HepG2 (cell line): ENCODE measurements at regions not wholly inside any gene's neighbourhood (a gene's known extent, or its start where the extent isn't known, plus 50 kb on each side); places are given as distances from the start of the nearest gene placed in this dataset.

Experiments
- ATAC-seq: fragments of 200-7000 bp; cut with Tn5 transposase; 3 replicates; pipeline ENCODE4 v1.9.1; 2020; ENCODE audit warnings: mild to moderate bottlenecking, moderate library complexity
- BruUV-seq: library from RNA; stranded (reverse); fragments of 400-500 nt; replicated peaks from 2 replicates; lab custom pipeline; 2021; lab: Mats Ljungman, UMichigan
- CTCF ChIA-PET: fragments of 300-600 bp; formaldehyde crosslinking; extraction: SDS; loops from one replicate; lab custom pipeline; 2021; ENCODE audit warnings: low total read pairs, inconsistent platforms, low intra/inter-chr PET ratio; lab: Yijun Ruan, JAX
- POLR2A ChIA-PET: fragments of 350-600 bp; sonication (Branson Sonifier 250); formaldehyde crosslinking; loops from one replicate; lab custom pipeline; 2020; ENCODE audit warnings: antibody characterized with exemption, inconsistent platforms; lab: Yijun Ruan, JAX
- DNase-seq: peaks from one replicate; pipeline ENCODE4 v3.0.0-alpha.2; 2015; ENCODE audit warnings: low spot score
- FAIRE-seq: peaks from 3 replicates; lab custom pipeline; 2011; peaks lifted over from hg19 to GRCh38; lab: Jason Lieb, UNC
- H2AFZ ChIP-seq: one replicate; pipeline ENCODE4 v1.6.1; 2011; ENCODE audit warnings: low read length, inconsistent platforms
- H3K27ac ChIP-seq: fragments of 300-600 bp; 3 replicates; pipeline ENCODE4 v1.8.0; 2011; ENCODE audit warnings: mixed run types, mild to moderate bottlenecking, mixed read lengths, low read length, inconsistent platforms; ENCODE audit not compliant: insufficient read depth; ENCODE audit errors: extremely low read length
- H3K27me3 ChIP-seq, 2 experiments: fragments of 200-600 bp in 1 of 2; 2 replicates in 1 of 2; 3 replicates in 1 of 2; pipeline versions ENCODE4 v1.6.0 to v1.8.0; 2011; ENCODE audit warnings: low read length in 2 of 2, mild to moderate bottlenecking in 2 of 2, moderate library complexity in 2 of 2, inconsistent platforms in 1 of 2; ENCODE audit not compliant: insufficient read depth in 2 of 2, control insufficient read depth in 1 of 2
- H3K36me3 ChIP-seq, 2 experiments: fragments of 200-600 bp in 1 of 2; replicated peaks in 1 of 2; 2 replicates in 1 of 2; 3 replicates in 1 of 2; pipeline versions ENCODE4 v1.5.1 to v1.8.0; 2011; ENCODE audit warnings: low read length in 2 of 2, inconsistent platforms in 1 of 2; ENCODE audit not compliant: insufficient read depth in 2 of 2, control insufficient read depth in 1 of 2
- H3K4me1 ChIP-seq: 2 replicates; pipeline ENCODE4 v1.5.1; 2012; ENCODE audit warnings: low read length, inconsistent platforms; ENCODE audit not compliant: insufficient read depth
- H3K4me2 ChIP-seq: 2 replicates; pipeline ENCODE4 v1.6.0; 2011; ENCODE audit warnings: low read depth, low read length, inconsistent platforms
- H3K4me3 ChIP-seq, 3 experiments: fragments of 200-600 bp in 1 of 3; sonication (generic), shearing (Covaris generic) in 1 of 3; replicated peaks in 1 of 3; 2 replicates each; pipeline ENCODE4 v1.5.1; 2011 to 2016; ENCODE audit warnings: low read length in 3 of 3, inconsistent platforms in 2 of 3, low read depth in 2 of 3, mild to moderate bottlenecking in 2 of 3, control low read depth in 1 of 3, mixed read lengths in 1 of 3; ENCODE audit not compliant: insufficient read depth in 1 of 3
- H3K79me2 ChIP-seq: one replicate; pipeline ENCODE4 v1.6.1; 2011; ENCODE audit warnings: low read length, inconsistent platforms; ENCODE audit not compliant: insufficient read depth
- H3K9ac ChIP-seq: 2 replicates; pipeline ENCODE4 v1.6.0; 2011; ENCODE audit warnings: mild to moderate bottlenecking, low read depth, low read length, inconsistent platforms; ENCODE audit not compliant: insufficient read depth
- H3K9me3 ChIP-seq: 2 replicates; pipeline ENCODE4 v1.5.1; 2012; ENCODE audit warnings: mild to moderate bottlenecking, low read length
- H4K20me1 ChIP-seq: 2 replicates; pipeline ENCODE4 v1.6.0; 2011; ENCODE audit warnings: inconsistent platforms, mild to moderate bottlenecking, low read length, moderate library complexity; ENCODE audit not compliant: insufficient read depth
- CC2D1A ChIP-seq: sonication (generic); formaldehyde crosslinking; IDR thresholded peaks from 2 replicates; pipeline ENCODE4 v1.8.1; 2023; ENCODE audit warnings: mild to moderate bottlenecking, missing genetic modification reagents
- E2F2 ChIP-seq: sonication (generic); formaldehyde crosslinking; IDR thresholded peaks from 2 replicates; pipeline ENCODE4 v1.4.0; 2020; ENCODE audit warnings: missing genetic modification reagents, borderline replicate concordance
- FOXA1 ChIP-seq, 2 experiments: fragments of 450-650 bp in 1 of 2; sonication (generic) in 1 of 2; formaldehyde crosslinking in 1 of 2; IDR thresholded peaks; 2 replicates each; pipeline versions ENCODE4 v1.4.0 to v1.6.1; 2016 to 2020; ENCODE audit warnings: missing genetic modification reagents in 1 of 2
- FOXA3 ChIP-seq: IDR thresholded peaks from 2 replicates; pipeline ENCODE4 v1.6.1; 2016; ENCODE audit warnings: missing genetic modification reagents, missing compliant biosample characterization
- GATAD1 ChIP-seq: IDR thresholded peaks from 2 replicates; pipeline ENCODE4 v1.6.1; 2016; ENCODE audit warnings: missing genetic modification reagents, missing compliant biosample characterization
- HDAC1 ChIP-seq: sonication (generic); formaldehyde crosslinking; IDR thresholded peaks from 2 replicates; pipeline ENCODE4 v1.5.1; 2020; ENCODE audit warnings: mild to moderate bottlenecking, missing genetic modification reagents
- HOXA7 ChIP-seq: sonication (generic); formaldehyde crosslinking; IDR thresholded peaks from 2 replicates; pipeline ENCODE4 v1.8.1; 2022; ENCODE audit warnings: mild to moderate bottlenecking, missing genetic modification reagents, moderate library complexity
- MLX ChIP-seq: IDR thresholded peaks from 2 replicates; pipeline ENCODE4 v1.6.1; 2016
- NR2F1 ChIP-seq, 2 experiments: fragments of 450-650 bp in 1 of 2; formaldehyde crosslinking in 1 of 2; IDR thresholded peaks; 2 replicates each; pipeline versions ENCODE4 v1.5.0 to v1.6.1; 2016 to 2020; ENCODE audit warnings: mild to moderate bottlenecking in 1 of 2, missing compliant biosample characterization in 1 of 2, missing genetic modification reagents in 1 of 2, moderate library complexity in 1 of 2
- RARA ChIP-seq: IDR thresholded peaks from 2 replicates; pipeline ENCODE4 v1.6.1; 2016; ENCODE audit warnings: missing genetic modification reagents, missing compliant biosample characterization
- REXO4 ChIP-seq: sonication (generic); formaldehyde crosslinking; IDR thresholded peaks from 2 replicates; pipeline ENCODE4 v1.8.0; 2022; ENCODE audit warnings: missing genetic modification reagents, mild to moderate bottlenecking, borderline replicate concordance
- SOX13 ChIP-seq, 3 experiments: fragments of 450-650 bp in 1 of 3; sonication (generic) in 1 of 3; formaldehyde crosslinking in 1 of 3; IDR thresholded peaks in 2 of 3; conservative IDR thresholded peaks in 1 of 3; 2 replicates each; pipeline versions ENCODE4 v1.5.0 to v1.6.1; 2016 to 2020; ENCODE audit warnings: antibody characterized with exemption in 1 of 3, mild to moderate bottlenecking in 1 of 3, missing compliant biosample characterization in 1 of 3, missing genetic modification reagents in 1 of 3, moderate library complexity in 1 of 3
- SOX6 ChIP-seq, 2 experiments: fragments of 450-650 bp in 1 of 2; sonication (generic) in 1 of 2; formaldehyde crosslinking in 1 of 2; IDR thresholded peaks; 2 replicates each; pipeline versions ENCODE4 v1.4.0 to v1.6.1; 2017 to 2020; ENCODE audit warnings: antibody characterized with exemption in 1 of 2, mild to moderate bottlenecking in 1 of 2, missing genetic modification reagents in 1 of 2
- U2AF1 ChIP-seq: fragments of 200-400 bp; formaldehyde crosslinking; optimal IDR thresholded peaks from 2 replicates; pipeline ENCODE3; 2017; ENCODE audit warnings: mild to moderate bottlenecking, low read depth, low read length
- ZNF143 ChIP-seq: sonication (generic); formaldehyde crosslinking; IDR thresholded peaks from 2 replicates; pipeline ENCODE4 v1.4.0; 2020; ENCODE audit warnings: missing genetic modification reagents
- ZNF614 ChIP-seq: IDR thresholded peaks from 2 replicates; pipeline ENCODE4 v1.6.1; 2018; ENCODE audit warnings: missing biosample characterization, missing genetic modification reagents, inconsistent platforms, borderline replicate concordance
- whole genome bisulfite sequencing: methylation state at CpG from one replicate; pipeline ENCODE4 v1.1.6; 2017; ENCODE audit warnings: low lambda C conversion rate; 5-methylcytosine and 5-hydroxymethylcytosine counted together
- in situ Hi-C: cut with HindIII; loops from 2 replicates; pipeline ENCODE4 v1.10.0; 2017; ENCODE audit warnings: low pct_unique_long_range_greater_than_20kb; ENCODE audit not compliant: extremely low pct_ligation_motif_present
- intact Hi-C: fragments of 100-400 bp; cut with micrococcal nuclease; formaldehyde crosslinking; loops from one replicate; pipeline ENCODE4 v1.10.0; 2022; ENCODE audit not compliant: unreplicated experiment
- TF ChIP-seq, protein P1 (sequence below): IDR thresholded peaks from 2 replicates; pipeline ENCODE4 v1.6.1; 2016; ENCODE audit warnings: low read depth, control low read depth

GRCh38 chr3:110755345-110755744, 316.3 kb upstream of the NECTIN3 start (continued):
- no peak for TF ChIP-seq SOX13 (IDR thresholded peaks at IDR 0.05)
- TF ChIP-seq SOX13 (CRISPR knock-in tag; conservative IDR thresholded peaks at IDR 0.05 in 1 of 2, IDR thresholded peaks at IDR 0.05 in 1 of 2) = peak in 1 of 2 experiments; percentile 54; a peak in 2 of 4 replicates
- TF ChIP-seq, protein P1, sequence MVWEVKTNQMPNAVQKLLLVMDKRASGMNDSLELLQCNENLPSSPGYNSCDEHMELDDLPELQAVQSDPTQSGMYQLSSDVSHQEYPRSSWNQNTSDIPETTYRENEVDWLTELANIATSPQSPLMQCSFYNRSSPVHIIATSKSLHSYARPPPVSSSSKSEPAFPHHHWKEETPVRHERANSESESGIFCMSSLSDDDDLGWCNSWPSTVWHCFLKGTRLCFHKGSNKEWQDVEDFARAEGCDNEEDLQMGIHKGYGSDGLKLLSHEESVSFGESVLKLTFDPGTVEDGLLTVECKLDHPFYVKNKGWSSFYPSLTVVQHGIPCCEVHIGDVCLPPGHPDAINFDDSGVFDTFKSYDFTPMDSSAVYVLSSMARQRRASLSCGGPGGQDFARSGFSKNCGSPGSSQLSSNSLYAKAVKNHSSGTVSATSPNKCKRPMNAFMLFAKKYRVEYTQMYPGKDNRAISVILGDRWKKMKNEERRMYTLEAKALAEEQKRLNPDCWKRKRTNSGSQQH = no peak
- no peak for TF ChIP-seq SOX6 (IDR thresholded peaks at IDR 0.05)
- TF ChIP-seq SOX6 (CRISPR knock-in tag; IDR thresholded peaks at IDR 0.05) = peak; percentile 49; the same call in 1 of the 2 replicates
- 0 out of 2 replicates have a peak, but pooled peaks have one; percentile 9 for TF ChIP-seq GATAD1 (CRISPR knock-in tag)
- peak; percentile 54 to 57; a peak in 2 of 4 replicates for TF ChIP-seq NR2F1 (CRISPR knock-in tag; IDR thresholded peaks at IDR 0.05)
- no peak for TF ChIP-seq FOXA1 (IDR thresholded peaks at IDR 0.05)
- 0 out of 2 replicates have a peak, but pooled peaks have one; percentile 23 for TF ChIP-seq FOXA1 (CRISPR knock-in tag; IDR thresholded peaks at IDR 0.05)
- 0 out of 2 replicates have a peak, but pooled peaks have one; percentile 9 for TF ChIP-seq RARA (CRISPR knock-in tag)
- no peak for TF ChIP-seq CC2D1A
- 0 out of 2 replicates have a peak, but pooled peaks have one; percentile 27 for TF ChIP-seq FOXA3
- 0 out of 2 replicates have a peak, but pooled peaks have one; percentile 22 for TF ChIP-seq HDAC1

- TF ChIP-seq ZNF143 (CRISPR knock-in tag) (no peak), MLX (no peak), E2F2 (no peak), U2AF1 (no peak), REXO4 (no peak), ZNF614 (CRISPR knock-in tag) (no peak), HOXA7 (CRISPR knock-in tag) (no peak)
- TF ChIP-seq, all 625 proteins: peak for 0
- Histone ChIP-seq H2AFZ (no peak overlapping the region), H3K4me2 (no peak overlapping the region), H3K9me3 (no peaks in the 10 kb centered on the region), H3K9ac (no peak overlapping the region), H3K36me3 (no peaks in the 10 kb centered on the region), H3K27ac (no peak overlapping the region), H3K4me1 (peaks cover 33% of the 10 kb centered on the region), H3K27me3 (no peaks in the 10 kb centered on the region), H4K20me1 (no peaks in the 10 kb centered on the region), H3K79me2 (no peaks in the 10 kb centered on the region), H3K4me3 (no peak overlapping the region)
- ChIA-PET CTCF (no interaction called here), POLR2A (no interaction called here)
- in situ Hi-C loops = no loop called here
- ATAC-seq = no peak
- FAIRE-seq = no peak
- no peak for DNase-seq
- no TSS peak for BruUV-seq
- intact Hi-C loops = no loop called here
- 92% methylated on average over 5 of the region's 6 CpGs for WGBS
Measured at GRCh38 chr3:110756705-110757104, 314.9 kb upstream of the NECTIN3 start.
